Mucosa of descending colon (tissue), 3 donors: ENCODE measurements at regions not wholly inside any gene's neighbourhood (a gene's known extent, or its start where the extent isn't known, plus 50 kb on each side); places are given as distances from the start of the nearest gene placed in this dataset.

Experiments
- ATAC-seq: fragments of 200-7000 bp; cut with Tn5 transposase; one replicate; pipeline ENCODE4 v1.9.1; 2020; ENCODE audit warnings: mild to moderate bottlenecking, moderate library complexity
- DNase-seq, 3 donors: peaks; one replicate each; pipeline ENCODE4 v3.0.0-alpha.2; 2020
- H3K36me3 ChIP-seq: fragments of 200-600 bp; one replicate; pipeline ENCODE4 v1.8.0; 2021; ENCODE audit warnings: low read depth, mild to moderate bottlenecking
- H3K4me1 ChIP-seq: fragments of 200-600 bp; one replicate; pipeline ENCODE4 v1.8.0; 2021; ENCODE audit warnings: low read depth, mild to moderate bottlenecking
- H3K4me3 ChIP-seq: fragments of 200-600 bp; one replicate; pipeline ENCODE4 v1.8.0; 2021; ENCODE audit warnings: mild to moderate bottlenecking
- H3K9me3 ChIP-seq: fragments of 200-600 bp; one replicate; pipeline ENCODE4 v1.8.0; 2021; ENCODE audit warnings: mild to moderate bottlenecking
- CTCF ChIP-seq: fragments of 200-600 bp; IDR thresholded peaks from one replicate; pipeline ENCODE4 v1.8.0; 2022; ENCODE audit warnings: antibody characterized with exemption, mild to moderate bottlenecking
- intact Hi-C, 2 donors: fragments of 100-400 bp; cut with DNase I in 1 of 2; cut with micrococcal nuclease in 1 of 2; formaldehyde crosslinking; loops; one replicate each; pipeline versions ENCODE4 v1.11.0 to v1.11.1; 2022; cut with DNase I, micrococcal nuclease
- donor health status: DM: no; HTN: no; CAD: no; lungs with moderate emphysema.
- donor health status: DM: no; HTN: no; CAD: no.
- donor health status: DM: no; HTN: yes; CAD: no.

- no peak for DNase-seq
- intact Hi-C loops = no loop called here
Observed at GRCh38 chr1:188154196-188154595, 1325.4 kb downstream of the PLA2G4A start.

GRCh38 chr1:188154761-188155160, 1326.0 kb downstream of the PLA2G4A start:
- H3K4me1 ChIP-seq = no peaks in the 10 kb centered on the region
- intact Hi-C loops = no loop called here
- H3K36me3 ChIP-seq = no peaks in the 10 kb centered on the region
- ATAC-seq (no peak), DNase-seq (no peak)
- H3K4me3 ChIP-seq = no peak overlapping the region
- H3K9me3 ChIP-seq = peaks cover 4% of the 10 kb centered on the region
- TF ChIP-seq CTCF = no peak

More at GRCh38 chr1:188154196-188154595, 1325.4 kb downstream of the PLA2G4A start:
- Histone ChIP-seq H3K36me3 (no peaks in the 10 kb centered on the region), H3K9me3 (peaks cover 4% of the 10 kb centered on the region), H3K4me3 (no peak overlapping the region), H3K4me1 (no peaks in the 10 kb centered on the region)
- no peak for TF ChIP-seq CTCF
- ATAC-seq = no peak

GRCh38 chr1:188155261-188155660, 1326.5 kb downstream of the PLA2G4A start:
- no peak for TF ChIP-seq CTCF
- Histone ChIP-seq H3K4me1 (no peaks in the 10 kb centered on the region), H3K9me3 (peaks cover 4% of the 10 kb centered on the region), H3K36me3 (no peaks in the 10 kb centered on the region), H3K4me3 (no peak overlapping the region)
- DNase-seq (no peak), ATAC-seq (no peak)
- intact Hi-C loops = no loop called here

- no peaks in the 10 kb centered on the region for H3K36me3 ChIP-seq
- TF ChIP-seq CTCF = no peak
- ATAC-seq (no peak), DNase-seq (no peak)
- peaks cover 13% of the 10 kb centered on the region for H3K9me3 ChIP-seq
- no peak overlapping the region for H3K4me3 ChIP-seq
- intact Hi-C loops = no loop called here
- no peaks in the 10 kb centered on the region for H3K4me1 ChIP-seq
Observed at GRCh38 chr1:188164459-188164858, 1335.7 kb downstream of the PLA2G4A start.

GRCh38 chr1:188166654-188167053, 1337.9 kb downstream of the PLA2G4A start:
- no peak for DNase-seq
- no peaks in the 10 kb centered on the region for H3K36me3 ChIP-seq
- no peak for TF ChIP-seq CTCF
- no peaks in the 10 kb centered on the region for H3K4me1 ChIP-seq
- intact Hi-C loops = no loop called here
- ATAC-seq = no peak
- H3K9me3 ChIP-seq = peaks cover 13% of the 10 kb centered on the region
- H3K4me3 ChIP-seq = no peak overlapping the region

- H3K4me3 ChIP-seq = no peak overlapping the region
- no peaks in the 10 kb centered on the region for H3K36me3 ChIP-seq
- DNase-seq (no peak), ATAC-seq (no peak)
- peaks cover under 1% of the 10 kb centered on the region for H3K9me3 ChIP-seq
- no peaks in the 10 kb centered on the region for H3K4me1 ChIP-seq
- intact Hi-C loops = no loop called here
- TF ChIP-seq CTCF = no peak
Observed at GRCh38 chr1:188169971-188170370, 1341.2 kb downstream of the PLA2G4A start.
